WERI-Rb-1 (cell line): ENCODE measurements at regions not wholly inside any gene's neighbourhood (a gene's known extent, or its start where the extent isn't known, plus 50 kb on each side); places are given as distances from the start of the nearest gene placed in this dataset.

Source experiments
- DNase-seq: peaks from one replicate; pipeline ENCODE4 v3.0.0-alpha.2; 2020
- H3K27ac ChIP-seq: fragments of 250-450 bp; sonication (Bioruptor Pico); 2 replicates; pipeline ENCODE4 v1.5.1; 2020; ENCODE audit warnings: mild to moderate bottlenecking, moderate library complexity
- H3K27me3 ChIP-seq: fragments of 250-450 bp; sonication (Bioruptor Pico); 2 replicates; pipeline ENCODE4 v1.5.1; 2021; ENCODE audit warnings: mild to moderate bottlenecking, low read depth, moderate library complexity; ENCODE audit not compliant: insufficient read depth, severe bottlenecking
- H3K36me3 ChIP-seq: fragments of 250-450 bp; sonication (Bioruptor Pico); 2 replicates; pipeline ENCODE4 v1.5.1; 2020; ENCODE audit warnings: mild to moderate bottlenecking, moderate library complexity
- H3K4me3 ChIP-seq: 2 replicates; pipeline ENCODE4 v1.5.1; 2011; ENCODE audit warnings: low read depth, mild to moderate bottlenecking, control low read depth, low read length
- H3K9me3 ChIP-seq: fragments of 250-450 bp; sonication (Bioruptor Pico); 2 replicates; pipeline ENCODE4 v1.5.1; 2021; ENCODE audit warnings: mild to moderate bottlenecking, moderate library complexity; ENCODE audit not compliant: severe bottlenecking
- TF ChIP-seq, protein P1 (sequence below): IDR thresholded peaks from 2 replicates; pipeline ENCODE4 v1.5.1; 2011; ENCODE audit warnings: low read depth, mild to moderate bottlenecking, control low read depth, inconsistent platforms, low read length

DNA sequence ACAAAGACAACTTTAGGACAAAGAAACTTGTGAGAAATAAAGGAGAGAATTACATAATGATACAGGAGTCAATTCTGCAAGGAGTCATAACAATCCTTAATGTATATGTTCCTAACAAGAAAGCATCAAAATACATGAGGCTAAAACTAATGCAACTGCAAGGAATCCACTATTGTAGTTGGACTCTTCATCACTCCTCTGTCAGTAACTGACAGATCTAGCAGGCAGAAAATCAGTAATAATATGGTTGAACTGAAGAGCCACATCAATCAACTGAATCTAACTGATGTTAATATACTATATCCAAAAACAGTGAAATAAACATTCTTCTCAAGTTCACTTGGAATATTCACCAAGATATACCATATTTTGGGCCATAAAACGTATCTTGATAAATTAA, 1806.4 kb upstream of the CELF4 start:
- H3K27ac ChIP-seq, result no peak overlapping the region
- H3K36me3 ChIP-seq, result no peaks in the 10 kb centered on the region
- no peaks in the 10 kb centered on the region for H3K27me3 ChIP-seq
- no peak overlapping the region for H3K4me3 ChIP-seq
- TF ChIP-seq, protein P1, sequence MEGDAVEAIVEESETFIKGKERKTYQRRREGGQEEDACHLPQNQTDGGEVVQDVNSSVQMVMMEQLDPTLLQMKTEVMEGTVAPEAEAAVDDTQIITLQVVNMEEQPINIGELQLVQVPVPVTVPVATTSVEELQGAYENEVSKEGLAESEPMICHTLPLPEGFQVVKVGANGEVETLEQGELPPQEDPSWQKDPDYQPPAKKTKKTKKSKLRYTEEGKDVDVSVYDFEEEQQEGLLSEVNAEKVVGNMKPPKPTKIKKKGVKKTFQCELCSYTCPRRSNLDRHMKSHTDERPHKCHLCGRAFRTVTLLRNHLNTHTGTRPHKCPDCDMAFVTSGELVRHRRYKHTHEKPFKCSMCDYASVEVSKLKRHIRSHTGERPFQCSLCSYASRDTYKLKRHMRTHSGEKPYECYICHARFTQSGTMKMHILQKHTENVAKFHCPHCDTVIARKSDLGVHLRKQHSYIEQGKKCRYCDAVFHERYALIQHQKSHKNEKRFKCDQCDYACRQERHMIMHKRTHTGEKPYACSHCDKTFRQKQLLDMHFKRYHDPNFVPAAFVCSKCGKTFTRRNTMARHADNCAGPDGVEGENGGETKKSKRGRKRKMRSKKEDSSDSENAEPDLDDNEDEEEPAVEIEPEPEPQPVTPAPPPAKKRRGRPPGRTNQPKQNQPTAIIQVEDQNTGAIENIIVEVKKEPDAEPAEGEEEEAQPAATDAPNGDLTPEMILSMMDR, result no peak
- no peaks in the 10 kb centered on the region for H3K9me3 ChIP-seq
- no peak for DNase-seq

DNA sequence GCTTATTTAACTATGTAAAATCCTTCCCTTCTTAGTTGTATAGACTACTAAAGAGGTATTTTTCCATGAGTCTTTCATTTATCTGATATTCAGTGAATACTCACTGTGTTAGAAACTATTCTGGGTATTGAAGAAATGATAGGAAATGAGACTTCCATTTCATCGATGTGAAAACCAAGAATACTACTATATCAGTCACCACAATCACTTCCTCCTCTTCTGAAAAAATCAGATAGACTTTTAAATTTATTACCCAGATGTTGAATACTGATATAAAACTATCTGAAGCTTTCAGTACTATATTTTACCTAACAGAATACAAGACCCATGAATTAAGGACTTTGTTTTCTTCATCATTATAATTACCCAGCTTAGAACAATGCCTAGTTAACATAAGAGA, 1801.1 kb upstream of the CELF4 start:
- H3K36me3 ChIP-seq, result no peaks in the 10 kb centered on the region

DNA sequence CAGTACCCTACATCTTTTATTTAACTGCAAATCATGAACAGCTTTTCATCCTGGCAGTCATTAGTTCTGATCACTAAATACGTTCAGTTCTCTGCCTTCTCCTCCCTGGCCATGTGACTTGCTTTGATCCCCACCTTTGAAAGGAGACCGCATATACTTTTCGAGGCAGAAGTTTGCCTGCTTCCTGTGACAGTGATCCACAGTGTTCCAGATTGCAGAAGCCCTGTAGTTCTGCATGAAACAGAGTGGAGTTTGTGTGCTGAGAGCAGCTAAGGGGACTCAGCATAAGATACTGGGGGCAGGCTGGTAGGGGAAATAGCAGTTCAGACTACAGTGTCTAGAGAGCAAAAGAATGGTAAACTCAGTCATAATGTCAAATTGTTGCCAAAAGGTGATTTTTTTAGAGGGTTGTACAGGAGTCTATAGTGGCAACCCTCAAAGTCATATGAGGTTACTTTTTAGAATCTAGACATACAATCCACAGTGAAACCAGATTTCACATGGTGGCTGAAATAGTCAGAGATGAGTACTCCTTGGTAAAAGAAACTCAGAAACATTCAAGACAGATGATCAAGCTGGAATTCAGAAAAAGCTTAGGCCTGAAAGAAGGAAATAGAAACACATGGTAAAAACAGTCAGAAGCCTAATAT, 1800.4 kb upstream of the CELF4 start:
- no peaks in the 10 kb centered on the region for H3K36me3 ChIP-seq
- H3K27me3 ChIP-seq, result no peaks in the 10 kb centered on the region
- H3K9me3 ChIP-seq, result no peaks in the 10 kb centered on the region
- no peak overlapping the region for H3K4me3 ChIP-seq
- H3K27ac ChIP-seq, result no peak overlapping the region
- TF ChIP-seq, protein P1, result no peak
- no peak for DNase-seq

More for the DNA sequence above, 1801.1 kb upstream of the CELF4 start:
- H3K27ac ChIP-seq, result no peak overlapping the region
- H3K9me3 ChIP-seq, result no peaks in the 10 kb centered on the region
- DNase-seq, result no peak
- H3K27me3 ChIP-seq, result no peaks in the 10 kb centered on the region
- H3K4me3 ChIP-seq, result no peak overlapping the region
- TF ChIP-seq, protein P1, result no peak

DNA sequence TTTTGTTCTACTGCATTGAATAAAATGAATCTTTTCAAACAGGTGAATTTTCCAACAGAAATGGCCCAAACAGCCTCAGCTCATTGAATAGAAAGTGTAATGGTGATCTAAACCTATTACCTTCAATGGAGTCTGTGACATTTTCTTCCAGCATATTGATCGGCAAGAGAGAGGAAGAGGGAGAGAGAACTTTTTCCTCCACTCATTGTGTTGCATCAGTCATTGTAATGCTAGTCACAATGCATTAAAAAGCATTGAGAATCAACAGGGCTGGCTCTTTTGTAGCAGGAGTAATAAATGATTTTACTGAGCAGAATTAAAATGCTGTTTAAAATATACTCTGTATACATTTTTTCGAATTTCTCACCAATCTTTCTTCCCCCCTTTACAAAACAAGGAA, 1794.5 kb upstream of the CELF4 start:
- TF ChIP-seq, protein P1, result no peak
- Histone ChIP-seq H3K36me3 (no peaks in the 10 kb centered on the region), H3K4me3 (no peak overlapping the region), H3K27me3 (no peaks in the 10 kb centered on the region), H3K27ac (no peak overlapping the region), H3K9me3 (no peaks in the 10 kb centered on the region)
- no peak for DNase-seq

DNA sequence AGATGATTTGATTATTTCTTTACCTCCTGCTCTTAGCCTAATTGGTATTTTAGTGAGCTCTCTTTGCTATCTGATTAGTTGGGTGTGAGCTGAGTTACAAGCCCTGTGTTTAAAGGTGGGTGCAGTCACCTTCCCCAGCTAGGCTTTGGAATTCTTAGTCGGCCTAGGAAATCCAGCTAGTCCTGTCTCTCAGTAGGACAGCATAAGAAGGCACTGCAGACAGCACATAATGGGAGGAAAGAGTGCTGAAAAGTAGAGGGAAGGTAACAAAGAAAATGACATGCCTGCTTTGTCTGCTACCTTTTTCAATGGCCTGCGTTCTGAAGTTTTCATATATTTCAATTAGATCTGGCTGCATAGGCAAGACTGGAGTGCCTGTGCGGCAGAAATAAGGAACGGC, 1794.0 kb upstream of the CELF4 start:
- no peak overlapping the region for H3K27ac ChIP-seq
- H3K4me3 ChIP-seq, result no peak overlapping the region
- no peaks in the 10 kb centered on the region for H3K9me3 ChIP-seq
- DNase-seq, result no peak
- H3K36me3 ChIP-seq, result no peaks in the 10 kb centered on the region
- TF ChIP-seq, protein P1, result no peak
- H3K27me3 ChIP-seq, result no peaks in the 10 kb centered on the region

DNA sequence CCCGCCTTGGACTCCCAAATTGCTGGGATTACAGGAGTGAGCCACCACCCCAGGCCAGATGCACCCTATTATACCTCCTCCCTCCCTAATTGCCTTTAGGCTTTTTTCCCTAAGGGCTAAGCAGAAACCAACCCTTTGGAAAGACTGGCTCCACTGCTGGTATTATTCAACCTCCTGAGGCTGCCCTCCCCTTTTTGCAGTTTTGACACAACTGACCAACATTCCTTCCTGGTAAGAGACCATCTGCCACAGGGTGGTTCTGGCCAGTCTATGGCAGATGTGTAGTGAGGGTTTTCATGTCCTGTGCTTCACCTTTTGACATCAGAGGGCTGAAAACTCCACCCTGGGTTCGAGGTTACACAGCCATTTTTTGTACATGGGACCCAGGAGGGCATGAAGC, 1785.3 kb upstream of the CELF4 start:
- TF ChIP-seq, protein P1, result no peak
- Histone ChIP-seq H3K27me3 (no peaks in the 10 kb centered on the region), H3K9me3 (no peaks in the 10 kb centered on the region), H3K27ac (no peak overlapping the region), H3K36me3 (no peaks in the 10 kb centered on the region), H3K4me3 (no peak overlapping the region)
- no peak for DNase-seq
